GM12878 (cell line): ENCODE measurements at regions not wholly inside any gene's neighbourhood (a gene's known extent, or its start where the extent isn't known, plus 50 kb on each side); places are given as distances from the start of the nearest gene placed in this dataset.

Experiments used
- ATAC-seq: fragments of 200-7000 bp; cut with Tn5 transposase; 3 replicates; pipeline ENCODE4 v1.9.1; 2020; ENCODE audit warnings: mild to moderate bottlenecking, moderate library complexity
- BruUV-seq: library from RNA; stranded (reverse); fragments of 400-500 nt; replicated peaks from 2 replicates; lab custom pipeline; 2021; lab: Mats Ljungman, UMichigan
- CTCF ChIA-PET: fragments of 300-600 bp; sonication (Branson Sonifier 250); formaldehyde crosslinking; extraction: SDS; loops from one replicate; lab custom pipeline; 2021; ENCODE audit warnings: inconsistent platforms; lab: Yijun Ruan, JAX
- POLR2A ChIA-PET: fragments of 350-600 bp; formaldehyde crosslinking; extraction: SDS; loops from one replicate; lab custom pipeline; 2021; ENCODE audit warnings: inconsistent platforms; lab: Charles Lee
- RAD21 ChIA-PET: fragments of 300-600 bp; sonication (Branson Sonifier 250); formaldehyde crosslinking; loops from one replicate; lab custom pipeline; 2023; ENCODE audit warnings: antibody characterized with exemption; ENCODE audit not compliant: unreplicated experiment; lab: Charles Lee
- SMC1A ChIA-PET: fragments of 300-600 bp; sonication (Branson Sonifier 250); formaldehyde crosslinking; loops from one replicate; lab custom pipeline; 2023; ENCODE audit not compliant: unreplicated experiment, uncharacterized antibody; lab: Charles Lee
- DNase-seq: peaks from one replicate; pipeline ENCODE4 v3.0.0-alpha.2; 2011; ENCODE audit warnings: low read depth, low spot score
- FAIRE-seq: peaks from 3 replicates; lab custom pipeline; 2011; peaks lifted over from hg19 to GRCh38; lab: Jason Lieb, UNC
- H2AFZ ChIP-seq: 2 replicates; pipeline ENCODE4 v1.6.0; 2011; ENCODE audit warnings: low read depth, low read length, control low read depth; ENCODE audit not compliant: control insufficient read depth
- H3K27ac ChIP-seq: 2 replicates; pipeline ENCODE4 v1.5.1; 2011; ENCODE audit warnings: control low read depth; ENCODE audit not compliant: control insufficient read depth, insufficient read depth
- H3K27me3 ChIP-seq, 2 experiments: replicated peaks in 1 of 2; 2 replicates each; pipeline versions ENCODE4 v1.6.0 to v1.6.1; 2011; ENCODE audit warnings: low read length in 1 of 2; ENCODE audit not compliant: control insufficient read depth in 2 of 2, insufficient read depth in 2 of 2
- H3K36me3 ChIP-seq, 2 experiments: 2 replicates each; pipeline ENCODE4 v1.5.1; 2011; ENCODE audit warnings: low read length in 1 of 2; ENCODE audit not compliant: control insufficient read depth in 2 of 2, insufficient read depth in 2 of 2
- H3K4me1 ChIP-seq: 2 replicates; pipeline ENCODE4 v1.6.1; 2011; ENCODE audit warnings: mild to moderate bottlenecking, low read length, moderate library complexity, mixed read lengths; ENCODE audit not compliant: control insufficient read depth, insufficient read depth
- H3K4me2 ChIP-seq: 2 replicates; pipeline ENCODE4 v1.6.0; 2011; ENCODE audit warnings: control low read depth; ENCODE audit not compliant: control insufficient read depth, insufficient read depth
- H3K4me3 ChIP-seq: fragments of 200-600 bp; sonication (generic); 2 replicates; pipeline ENCODE4 v1.5.1; 2016
- H3K79me2 ChIP-seq: 2 replicates; pipeline ENCODE4 v1.6.0; 2011; ENCODE audit warnings: low read length; ENCODE audit not compliant: control insufficient read depth, insufficient read depth
- H3K9ac ChIP-seq: 2 replicates; pipeline ENCODE4 v1.8.0; 2011; ENCODE audit warnings: low read length, control low read depth, mixed read lengths; ENCODE audit not compliant: control insufficient read depth, insufficient read depth
- H3K9me3 ChIP-seq: replicated peaks from 3 replicates; pipeline ENCODE4 v1.5.1; 2011; ENCODE audit warnings: mild to moderate bottlenecking, low read length; ENCODE audit not compliant: control insufficient read depth, insufficient read depth
- H4K20me1 ChIP-seq: 2 replicates; pipeline ENCODE4 v1.6.0; 2011; ENCODE audit not compliant: control insufficient read depth, insufficient read depth
- CBFB ChIP-seq: IDR thresholded peaks from 2 replicates; pipeline ENCODE4 v1.6.1; 2016; ENCODE audit warnings: antibody characterized with exemption, low read depth
- CBX3 ChIP-seq: fragments of 200-600 bp; sonication (generic); IDR thresholded peaks from 2 replicates; pipeline ENCODE4 v1.6.1; 2016; ENCODE audit warnings: low read depth, borderline replicate concordance
- CREM ChIP-seq: IDR thresholded peaks from 2 replicates; pipeline ENCODE4 v1.6.1; 2014; ENCODE audit warnings: antibody characterized with exemption, low read depth
- E2F4 ChIP-seq: IDR thresholded peaks from 2 replicates; pipeline ENCODE4 v1.6.1; 2012; ENCODE audit warnings: low read depth, low read length, improper control_type of control experiment
- EGR1 ChIP-seq, 2 experiments: IDR thresholded peaks; 1 replicate in 1 of 2; 2 replicates in 1 of 2; pipeline ENCODE4 v1.6.1; 2011 to 2012; ENCODE audit warnings: low read depth in 2 of 2, low read length in 2 of 2, borderline replicate concordance in 1 of 2, mild to moderate bottlenecking in 1 of 2, moderate library complexity in 1 of 2
- IRF3 ChIP-seq: fragments of 450-650 bp; IDR thresholded peaks from 2 replicates; pipeline ENCODE4 v1.6.1; 2014; ENCODE audit warnings: mild to moderate bottlenecking
- JUND ChIP-seq: IDR thresholded peaks from 2 replicates; pipeline ENCODE4 v1.6.1; 2012; ENCODE audit warnings: low read depth, mild to moderate bottlenecking, low read length, improper control_type of control experiment, moderate library complexity
- KAT2A ChIP-seq: conservative IDR thresholded peaks from 2 replicates; pipeline ENCODE4 v1.6.1; 2011; ENCODE audit warnings: low read depth, low read length; ENCODE audit not compliant: control insufficient read depth
- NR2F1 ChIP-seq: fragments of 450-650 bp; conservative IDR thresholded peaks from 2 replicates; pipeline ENCODE4 v1.6.1; 2017; ENCODE audit warnings: mild to moderate bottlenecking
- PAX5 ChIP-seq: IDR thresholded peaks from 2 replicates; pipeline ENCODE4 v1.6.1; 2011; ENCODE audit warnings: low read depth, low read length, borderline replicate concordance
- SMC3 ChIP-seq: IDR thresholded peaks from 2 replicates; pipeline ENCODE4 v1.6.1; 2011; ENCODE audit warnings: low read length, improper control_type of control experiment, borderline replicate concordance
- SUZ12 ChIP-seq: fragments of 200-600 bp; sonication (generic); IDR thresholded peaks from one replicate; pipeline ENCODE4 v1.6.1; 2018; ENCODE audit warnings: antibody characterized with exemption, mild to moderate bottlenecking; ENCODE audit not compliant: unreplicated experiment
- TCF7 ChIP-seq: IDR thresholded peaks from 2 replicates; pipeline ENCODE4 v1.6.1; 2014; ENCODE audit warnings: antibody characterized with exemption, borderline replicate concordance
- YY1 ChIP-seq: IDR thresholded peaks from 2 replicates; pipeline ENCODE4 v1.6.1; 2011; ENCODE audit warnings: low read depth, mild to moderate bottlenecking, low read length
- ZBTB33 ChIP-seq: fragments of 450-650 bp; IDR thresholded peaks from 2 replicates; pipeline ENCODE4 v1.6.1; 2017; ENCODE audit warnings: mild to moderate bottlenecking
- ZBTB40 ChIP-seq: fragments of 450-650 bp; IDR thresholded peaks from 2 replicates; pipeline ENCODE4 v1.6.1; 2016; ENCODE audit warnings: mild to moderate bottlenecking, moderate library complexity, borderline replicate concordance
- ZNF217 ChIP-seq: fragments of 450-650 bp; IDR thresholded peaks from 2 replicates; pipeline ENCODE4 v1.6.1; 2017; ENCODE audit warnings: antibody characterized with exemption, mild to moderate bottlenecking
- ZNF24 ChIP-seq: fragments of 450-650 bp; IDR thresholded peaks from 2 replicates; pipeline ENCODE4 v1.6.1; 2017; ENCODE audit warnings: antibody characterized with exemption, mild to moderate bottlenecking
- ZNF622 ChIP-seq: fragments of 450-650 bp; IDR thresholded peaks from 2 replicates; pipeline ENCODE4 v1.6.1; 2017; ENCODE audit warnings: mild to moderate bottlenecking, inconsistent platforms
- in situ Hi-C: fragments of 300-500 bp; cut with MboI; formaldehyde crosslinking; loops from 9 replicates; pipeline ENCODE4 v1.14.3; 2018; ENCODE audit warnings: mixed read lengths
- intact Hi-C: fragments of 100-400 bp; cut with micrococcal nuclease; formaldehyde crosslinking; loops from one replicate; pipeline ENCODE4 v1.14.2; 2022; ENCODE audit not compliant: unreplicated experiment

DNA sequence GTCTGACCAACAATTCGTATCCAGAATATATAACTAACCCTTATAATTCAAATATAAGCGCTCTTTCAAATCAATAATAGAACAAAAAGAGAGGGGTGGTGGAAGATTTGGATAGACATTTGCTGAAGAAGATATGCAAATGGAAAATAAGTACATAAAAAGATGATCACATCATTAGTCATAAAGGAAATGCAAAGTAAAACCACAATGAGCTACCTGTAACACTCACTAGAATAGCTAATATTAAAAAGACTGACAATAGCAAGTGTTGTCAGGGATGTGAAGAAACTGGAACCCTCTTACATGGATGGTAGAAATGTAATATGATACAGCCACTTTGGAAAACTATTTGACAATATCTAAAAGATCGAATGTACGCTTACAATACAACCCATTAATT is 84.9 kb upstream of the MRPS9 start (continued):
- no peak for TF ChIP-seq ZBTB40
- TF ChIP-seq ZBTB33: no peak
- no peak for TF ChIP-seq CBFB
- no peak for TF ChIP-seq SMC3
- TF ChIP-seq YY1: no peak
- no peak for TF ChIP-seq EGR1 (IDR thresholded peaks at IDR 0.05; ENCODE audit: borderline replicate concordance in 1 of 2, low read depth in 2 of 2, low read length in 2 of 2)
- TF ChIP-seq ZNF622: no peak
- TF ChIP-seq TCF7: no peak
- TF ChIP-seq, all 136 proteins: peak for 0

DNA sequence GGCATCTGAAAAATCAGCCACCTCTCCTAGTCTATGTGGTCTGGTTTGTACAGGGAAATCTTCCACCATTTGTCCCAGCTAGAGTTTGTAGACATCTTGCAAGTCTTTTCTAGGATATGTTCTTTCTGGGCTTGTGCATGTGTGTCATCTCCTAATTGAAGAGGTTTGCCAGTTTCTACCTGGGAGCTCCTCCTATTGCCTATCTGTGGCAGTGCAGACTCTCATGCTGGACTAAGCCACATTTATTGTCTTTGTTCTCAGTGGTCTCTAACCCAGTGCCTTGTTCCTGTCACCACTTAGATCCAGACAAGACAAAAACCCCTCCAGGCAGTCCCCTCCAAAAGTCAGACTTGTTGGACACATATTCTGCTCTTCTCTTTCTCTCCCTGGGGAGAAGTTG is 72.0 kb upstream of the MRPS9 start:
- RAD21 ChIA-PET: no interaction called here
- Histone ChIP-seq H3K4me2 (no peak overlapping the region), H3K79me2 (no peaks in the 10 kb centered on the region), H3K27me3 (no peaks in the 10 kb centered on the region), H3K27ac (no peak overlapping the region), H2AFZ (no peak overlapping the region), H3K36me3 (no peaks in the 10 kb centered on the region), H3K9me3 (no peaks in the 10 kb centered on the region), H3K9ac (no peak overlapping the region), H4K20me1 (no peaks in the 10 kb centered on the region), H3K4me3 (no peak overlapping the region), H3K4me1 (no peaks in the 10 kb centered on the region)
- ATAC-seq (no peak), DNase-seq (no peak), FAIRE-seq (no peak)
- POLR2A ChIA-PET: no interaction called here
- in situ Hi-C loops (no loop called here), intact Hi-C loops (no loop called here)
- CTCF ChIA-PET: interaction anchor here (0.6 kb wide), 1 partner anchor 41 kb away, joined by 3 read pairs; no protein-coding TSS in a partner anchor
- BruUV-seq: no TSS peak
- SMC1A ChIA-PET: no interaction called here
- TF ChIP-seq CBX3 (no peak), IRF3 (no peak), E2F4 (no peak), PAX5 (no peak), NR2F1 (no peak), ZNF217 (no peak), KAT2A (no peak), CBFB (no peak), SUZ12 (no peak), ZNF24 (no peak), JUND (no peak), CREM (no peak)
